ENCODE measurements at regions not wholly inside any gene's neighbourhood (a gene's known extent, or its start where the extent isn't known, plus 50 kb on each side); places are given as distances from the start of the nearest gene placed in this dataset.

DNA sequence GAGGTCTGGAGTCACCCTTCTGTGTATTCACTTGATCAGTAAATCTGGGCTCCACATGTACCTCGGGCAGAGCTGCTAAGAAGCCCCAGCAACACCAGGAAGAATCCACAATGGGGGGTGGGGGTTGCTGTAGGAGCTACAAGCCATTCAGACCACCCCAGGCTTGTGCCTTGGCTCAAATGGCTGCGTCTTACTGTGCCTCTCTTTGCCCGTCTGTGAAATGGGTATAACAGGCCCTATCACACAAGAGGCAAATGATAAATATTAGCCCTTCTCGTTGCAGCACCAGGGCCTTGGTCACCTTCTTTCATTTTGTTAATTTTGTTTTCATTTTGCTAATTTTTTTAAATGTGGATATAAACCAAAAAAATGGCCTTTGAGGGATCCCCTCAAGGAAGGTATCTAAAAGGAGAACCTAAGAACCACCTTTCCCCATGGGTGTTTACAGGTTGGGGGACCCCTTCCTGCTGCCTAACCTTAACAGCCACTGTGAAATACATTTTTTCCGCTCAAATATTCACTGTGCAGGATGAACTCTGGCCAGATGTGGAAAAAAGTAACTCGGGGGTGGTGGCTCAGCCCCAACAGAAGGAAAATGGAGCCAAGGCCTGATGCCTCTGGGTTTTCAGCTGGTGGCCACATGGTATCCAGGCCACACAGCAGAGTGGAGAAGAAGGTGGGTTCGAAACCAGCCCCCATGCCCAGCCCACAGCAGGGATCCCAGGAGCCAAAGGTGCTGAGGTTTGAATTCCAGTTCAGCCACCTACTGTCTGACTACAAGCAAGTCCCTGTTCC lies 284.0 kb downstream of the MN1 start:
- Histone ChIP-seq H3K36me3 (no peaks in the 10 kb centered on the region), H3K4me3 (no peak overlapping the region), H3K9me3 (no peaks in the 10 kb centered on the region), H3K27ac (no peak overlapping the region), H3K4me1 (replicated peaks) (no peaks in the 10 kb centered on the region), H3K27me3 (replicated peaks; ENCODE audit: insufficient read depth) (no peaks in the 10 kb centered on the region)
- DNase-seq (ENCODE audit: low spot score), result no peak
- TF ChIP-seq POLR2AphosphoS5 (IDR thresholded peaks at IDR 0.05), result no peak
- no peak for TF ChIP-seq POLR2A (IDR thresholded peaks at IDR 0.05)
- TF ChIP-seq, protein P1, sequence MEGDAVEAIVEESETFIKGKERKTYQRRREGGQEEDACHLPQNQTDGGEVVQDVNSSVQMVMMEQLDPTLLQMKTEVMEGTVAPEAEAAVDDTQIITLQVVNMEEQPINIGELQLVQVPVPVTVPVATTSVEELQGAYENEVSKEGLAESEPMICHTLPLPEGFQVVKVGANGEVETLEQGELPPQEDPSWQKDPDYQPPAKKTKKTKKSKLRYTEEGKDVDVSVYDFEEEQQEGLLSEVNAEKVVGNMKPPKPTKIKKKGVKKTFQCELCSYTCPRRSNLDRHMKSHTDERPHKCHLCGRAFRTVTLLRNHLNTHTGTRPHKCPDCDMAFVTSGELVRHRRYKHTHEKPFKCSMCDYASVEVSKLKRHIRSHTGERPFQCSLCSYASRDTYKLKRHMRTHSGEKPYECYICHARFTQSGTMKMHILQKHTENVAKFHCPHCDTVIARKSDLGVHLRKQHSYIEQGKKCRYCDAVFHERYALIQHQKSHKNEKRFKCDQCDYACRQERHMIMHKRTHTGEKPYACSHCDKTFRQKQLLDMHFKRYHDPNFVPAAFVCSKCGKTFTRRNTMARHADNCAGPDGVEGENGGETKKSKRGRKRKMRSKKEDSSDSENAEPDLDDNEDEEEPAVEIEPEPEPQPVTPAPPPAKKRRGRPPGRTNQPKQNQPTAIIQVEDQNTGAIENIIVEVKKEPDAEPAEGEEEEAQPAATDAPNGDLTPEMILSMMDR (IDR thresholded peaks at IDR 0.05), result no peak
- 88% methylated on average over 7 of the region's 7 CpGs for WGBS
- intact Hi-C loops (cut with DNase I), result no loop called here

DNA sequence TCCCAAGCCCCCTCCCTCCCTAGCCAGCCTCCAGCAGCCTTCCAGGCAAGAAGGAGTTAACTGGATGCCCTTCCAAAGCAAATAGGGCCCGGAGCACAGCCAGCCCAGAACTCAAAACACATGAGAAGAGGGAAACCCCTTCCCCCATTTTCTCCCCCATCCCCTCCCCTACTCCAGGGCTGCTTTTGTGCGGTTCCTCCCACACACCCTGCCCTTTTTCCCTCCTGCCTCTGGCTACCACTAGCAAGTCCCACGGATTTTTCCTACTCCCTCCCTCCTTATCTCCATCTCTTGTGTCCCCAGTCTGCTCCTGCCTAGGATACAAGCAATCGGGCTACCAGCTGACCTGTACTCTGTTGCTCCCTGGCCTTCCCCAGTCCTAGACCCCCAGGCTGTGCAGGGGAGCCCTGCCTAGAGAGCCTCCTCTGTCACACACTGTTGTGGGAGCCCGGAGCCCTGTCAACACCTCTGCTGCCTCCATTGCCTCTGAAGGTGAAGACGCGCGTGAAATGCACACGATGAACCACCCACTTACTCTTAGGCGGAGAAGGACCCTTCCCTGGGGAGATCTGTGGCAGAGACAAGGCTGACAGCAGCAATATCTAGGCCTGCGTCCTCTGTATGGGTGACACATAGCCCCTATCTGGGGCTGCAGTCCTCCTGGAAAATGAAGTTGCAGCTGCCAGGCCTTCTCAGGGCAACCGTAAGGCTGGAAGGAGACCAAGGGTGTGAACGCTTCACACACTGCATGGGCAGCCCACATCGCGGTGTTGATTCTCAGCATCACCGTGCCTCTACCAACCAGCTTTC lies 282.8 kb downstream of the MN1 start:
- TF ChIP-seq POLR2A (IDR thresholded peaks at IDR 0.05), result no peak
- TF ChIP-seq POLR2AphosphoS5 (IDR thresholded peaks at IDR 0.05), result no peak
- TF ChIP-seq, protein P1 (IDR thresholded peaks at IDR 0.05), result no peak
- Histone ChIP-seq H3K27ac (no peak overlapping the region), H3K4me3 (no peak overlapping the region), H3K4me1 (replicated peaks) (no peaks in the 10 kb centered on the region), H3K27me3 (replicated peaks; ENCODE audit: insufficient read depth) (no peaks in the 10 kb centered on the region), H3K9me3 (no peaks in the 10 kb centered on the region), H3K36me3 (no peaks in the 10 kb centered on the region)
- DNase-seq (ENCODE audit: low spot score), result no peak
- WGBS, result 64% methylated on average over 16 of the region's 16 CpGs
- intact Hi-C loops (cut with DNase I), result no loop called here

DNA sequence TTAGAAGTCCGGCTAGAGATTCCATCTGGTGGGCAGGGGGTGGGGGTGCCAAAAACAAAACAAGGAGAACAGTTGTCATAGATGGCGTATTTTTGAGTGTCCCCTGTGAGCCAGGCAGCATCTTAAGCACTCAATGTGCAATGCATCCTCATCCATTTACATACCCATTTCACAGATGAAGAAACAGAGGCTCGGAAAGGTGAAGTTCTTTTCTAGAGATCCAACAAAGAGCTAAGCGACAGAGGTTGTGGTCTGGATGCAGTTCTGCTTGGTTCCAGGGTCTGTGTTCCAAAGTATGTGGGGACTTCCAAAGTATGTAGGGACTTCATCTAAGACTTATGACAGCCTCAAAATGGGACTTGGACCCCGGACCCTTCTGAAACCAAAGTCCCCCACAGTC lies 277.8 kb downstream of the MN1 start:
- DNase-seq (ENCODE audit: low spot score), result no peak
- intact Hi-C loops (cut with DNase I), result no loop called here
- Histone ChIP-seq H3K4me1 (replicated peaks) (no peaks in the 10 kb centered on the region), H3K27me3 (replicated peaks; ENCODE audit: insufficient read depth) (peaks cover 2% of the 10 kb centered on the region), H3K36me3 (no peaks in the 10 kb centered on the region), H3K27ac (no peak overlapping the region), H3K4me3 (no peak overlapping the region), H3K9me3 (no peaks in the 10 kb centered on the region)
- TF ChIP-seq POLR2A (IDR thresholded peaks at IDR 0.05) (no peak), POLR2AphosphoS5 (IDR thresholded peaks at IDR 0.05) (no peak)
- TF ChIP-seq, protein P1 (IDR thresholded peaks at IDR 0.05), result no peak
- WGBS, result 84% methylated on average over 5 of the region's 5 CpGs

DNA sequence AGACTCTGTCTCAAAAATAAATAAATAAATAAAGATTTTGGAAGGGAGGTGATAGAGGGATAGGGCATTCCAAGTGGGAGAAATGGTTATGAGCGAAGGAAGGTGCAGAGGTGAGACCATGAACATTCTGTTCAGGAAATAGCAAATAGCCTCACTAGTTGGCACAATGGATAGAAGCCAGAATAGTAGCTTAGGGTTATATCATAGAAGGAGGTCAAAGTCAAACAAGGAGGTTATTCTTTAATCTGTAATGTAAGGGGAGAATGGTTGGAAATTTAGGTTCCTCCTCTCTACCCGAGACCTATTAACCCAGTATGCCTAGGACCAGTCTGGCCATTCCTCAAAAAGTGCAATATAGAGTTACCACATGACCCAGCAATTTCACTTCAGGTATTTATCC lies 275.8 kb downstream of the MN1 start:
- peaks cover 2% of the 10 kb centered on the region for H3K27me3 ChIP-seq (replicated peaks; ENCODE audit: insufficient read depth)
- WGBS, result 96% methylated on average over 2 of the region's 2 CpGs
- no peak overlapping the region for H3K27ac ChIP-seq
- DNase-seq (ENCODE audit: low spot score), result no peak
- intact Hi-C loops (cut with DNase I), result no loop called here
- TF ChIP-seq, protein P1 (IDR thresholded peaks at IDR 0.05), result no peak
- TF ChIP-seq POLR2A (IDR thresholded peaks at IDR 0.05) (no peak), POLR2AphosphoS5 (IDR thresholded peaks at IDR 0.05) (no peak)
- no peaks in the 10 kb centered on the region for H3K9me3 ChIP-seq
- H3K4me1 ChIP-seq (replicated peaks), result no peaks in the 10 kb centered on the region
- H3K36me3 ChIP-seq, result no peaks in the 10 kb centered on the region
- H3K4me3 ChIP-seq, result no peak overlapping the region

All from prostate gland (tissue), 2 donors.